HG02852 (cell line): ENCODE measurements at regions not wholly inside any gene's neighbourhood (a gene's known extent, or its start where the extent isn't known, plus 50 kb on each side); places are given as distances from the start of the nearest gene placed in this dataset.
"Not testable (repeated sequence)": the region's sequence is repeated elsewhere in the genome, so short reads cannot be mapped to it uniquely, and the experiment has no call there.

Experiments
- ATAC-seq: cut with Tn5 transposase; IDR thresholded peaks from one replicate; pipeline ENCODE4 v1.9.1; 2021; ENCODE audit warnings: mild to moderate bottlenecking, moderate library complexity; ENCODE audit not compliant: unreplicated experiment

DNA sequence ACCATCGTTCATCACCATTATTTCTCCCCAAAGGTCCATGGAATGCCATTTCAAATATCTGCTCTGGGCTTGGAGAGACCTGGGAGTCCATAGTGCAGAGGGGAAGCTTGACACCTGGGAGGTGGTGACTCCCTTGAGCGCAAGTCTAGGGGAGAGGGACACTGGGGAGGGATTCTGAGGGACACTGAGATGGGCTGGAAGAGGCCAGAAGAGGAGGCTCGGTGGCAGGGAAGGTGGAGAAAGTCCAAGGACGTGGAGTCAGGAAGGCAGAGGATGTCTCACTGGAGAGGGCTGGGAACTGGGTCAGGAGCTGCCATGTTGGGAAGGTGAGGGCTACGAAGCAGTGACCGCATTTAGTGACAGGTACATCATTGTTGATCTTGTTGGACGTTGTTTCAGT, 160.3 kb upstream of the MVB12B start:
- no peak for ATAC-seq

DNA sequence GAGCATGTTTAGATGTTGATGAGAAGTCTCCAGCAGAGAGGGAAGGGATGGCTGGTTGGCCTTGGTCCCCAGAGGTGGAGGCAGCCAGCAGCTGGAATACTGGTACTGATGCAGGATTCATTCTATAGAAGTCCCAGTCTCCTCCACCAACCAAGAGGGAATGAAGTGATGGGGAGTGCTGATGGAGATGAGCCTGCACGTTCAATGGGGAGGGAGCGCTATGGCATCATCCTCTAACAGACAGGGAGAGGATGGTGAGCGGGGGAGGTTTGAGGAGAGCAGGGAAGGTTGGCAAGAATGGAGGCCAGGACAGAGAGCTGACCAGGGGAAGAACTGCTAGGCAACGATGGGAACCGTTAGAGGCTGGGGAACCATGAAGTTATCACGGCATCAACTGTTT, 159.8 kb upstream of the MVB12B start:
- no peak for ATAC-seq

DNA sequence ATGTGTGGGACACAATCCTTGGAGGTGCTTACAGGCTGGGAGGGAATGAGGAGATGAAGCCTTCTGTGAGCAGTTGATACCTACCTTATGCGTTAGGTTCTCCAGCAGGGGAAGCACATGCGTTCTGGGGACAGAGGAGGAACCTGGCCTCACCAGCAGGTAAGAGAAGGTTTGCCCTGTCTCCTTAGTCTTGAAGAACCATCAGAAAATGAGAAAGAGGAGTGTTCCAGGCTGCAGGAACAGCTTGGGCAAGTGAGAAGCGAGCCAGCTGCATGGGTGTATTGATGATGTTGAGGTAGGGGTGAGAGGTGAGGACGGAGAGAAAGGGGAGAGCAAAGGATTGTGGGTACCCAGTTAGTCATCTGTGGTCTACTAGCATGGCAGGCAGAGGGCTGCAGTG, 156.9 kb upstream of the MVB12B start:
- no peak for ATAC-seq

DNA sequence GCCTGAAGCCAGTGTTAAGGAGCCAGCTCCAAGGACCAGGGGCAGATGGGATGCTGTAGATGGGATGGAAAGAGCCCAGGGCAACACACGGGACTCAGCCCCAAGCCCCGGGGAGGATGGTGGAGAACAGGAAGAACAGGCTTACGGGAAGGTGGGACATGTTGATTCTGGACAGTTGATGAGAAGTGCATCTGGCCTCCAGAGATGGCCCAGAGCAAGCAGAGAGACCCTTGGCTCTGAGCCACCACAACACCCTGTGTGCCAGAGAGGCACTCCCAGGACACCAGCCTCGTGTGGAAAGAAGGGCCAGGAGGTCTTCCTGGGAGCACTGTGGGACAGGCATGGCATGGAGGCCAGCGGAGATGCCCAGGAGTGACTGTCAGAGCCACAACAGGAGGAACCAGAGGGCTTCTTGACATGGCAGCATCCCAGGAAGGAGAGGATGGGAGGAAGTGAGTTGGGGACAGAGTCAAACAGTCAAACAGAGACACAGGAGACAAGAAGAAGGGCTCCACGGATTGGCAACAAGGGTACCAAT, 156.3 kb upstream of the MVB12B start:
- no peak for ATAC-seq

DNA sequence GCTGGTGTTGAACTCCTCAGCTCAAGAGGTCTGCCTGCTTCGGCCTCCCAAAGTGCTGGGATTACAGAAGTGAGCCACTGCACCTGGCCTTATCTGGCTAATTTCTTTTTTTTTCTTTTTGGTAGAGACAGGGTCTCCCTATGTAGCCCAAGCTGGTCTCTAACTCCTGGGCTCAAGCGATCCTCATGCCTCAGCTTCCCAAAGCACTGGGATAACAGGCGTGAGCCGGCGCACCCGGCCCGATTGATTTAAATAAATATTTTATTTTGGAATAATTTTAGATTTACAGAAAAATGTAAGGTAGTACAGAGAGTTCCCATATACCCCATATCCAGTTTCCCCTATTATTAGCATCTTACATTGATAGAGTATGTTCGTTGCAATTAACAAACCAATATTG, 155.0 kb upstream of the MVB12B start:
- no peak for ATAC-seq

DNA sequence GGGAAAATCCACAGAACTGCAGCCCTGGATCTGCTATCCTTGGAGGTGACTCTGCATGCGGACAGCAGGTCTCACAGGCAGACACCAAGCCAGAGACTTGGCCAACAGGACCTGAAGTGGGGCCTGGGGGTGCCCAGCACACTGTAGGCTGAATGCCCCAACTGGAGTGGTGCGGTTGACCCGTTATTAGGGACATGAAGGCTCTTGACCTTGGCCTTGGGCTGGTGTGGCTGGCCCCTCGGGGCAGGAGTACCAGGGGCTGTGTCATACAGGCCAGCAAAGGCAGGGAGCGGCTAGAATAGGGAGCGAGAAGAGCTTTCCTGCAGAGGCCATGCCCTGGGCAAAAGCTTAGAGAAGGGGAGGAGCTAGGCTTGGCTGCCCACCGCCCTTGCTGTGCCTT, 153.2 kb upstream of the MVB12B start:
- ATAC-seq, result no peak

DNA sequence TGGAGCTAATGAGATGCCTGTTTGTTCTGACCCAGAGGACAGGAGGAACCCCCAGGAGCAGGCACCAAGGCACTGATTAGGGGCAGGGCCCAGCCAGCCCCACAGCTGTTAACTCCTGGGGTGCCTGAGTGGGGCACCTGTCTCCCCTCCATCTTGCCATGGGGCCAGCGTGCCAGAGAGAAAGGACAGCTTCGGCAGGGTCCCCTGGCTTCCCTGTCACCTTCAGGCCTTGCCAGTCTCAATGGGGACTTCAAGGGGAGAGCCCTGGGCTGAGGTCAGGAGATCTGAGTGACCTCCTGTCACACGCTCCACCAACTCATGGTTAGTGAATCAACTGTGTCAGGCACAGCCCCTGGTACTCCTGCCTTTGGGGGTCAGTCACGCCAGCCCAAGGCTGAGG, 152.7 kb upstream of the MVB12B start:
- ATAC-seq, result no peak

DNA sequence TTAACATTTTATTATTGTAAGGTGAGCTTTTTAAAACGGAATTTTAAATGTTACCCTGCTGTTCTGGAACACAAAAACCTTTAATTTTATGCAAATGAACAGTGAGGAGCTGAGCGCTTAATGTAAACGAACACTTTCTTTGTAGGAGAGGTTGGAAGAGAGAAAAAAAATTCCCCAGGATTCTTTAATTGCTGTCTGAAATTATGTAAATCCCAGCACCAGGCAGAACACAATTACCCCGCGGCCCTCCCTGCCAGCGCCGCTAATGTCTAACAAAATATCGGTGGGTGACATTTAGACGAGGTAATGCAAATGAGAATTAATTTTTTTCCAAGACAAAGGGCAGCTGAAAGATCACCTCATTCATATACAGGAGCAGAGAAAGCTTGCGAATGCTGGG, 143.4 kb upstream of the MVB12B start:
- ATAC-seq, result no peak

DNA sequence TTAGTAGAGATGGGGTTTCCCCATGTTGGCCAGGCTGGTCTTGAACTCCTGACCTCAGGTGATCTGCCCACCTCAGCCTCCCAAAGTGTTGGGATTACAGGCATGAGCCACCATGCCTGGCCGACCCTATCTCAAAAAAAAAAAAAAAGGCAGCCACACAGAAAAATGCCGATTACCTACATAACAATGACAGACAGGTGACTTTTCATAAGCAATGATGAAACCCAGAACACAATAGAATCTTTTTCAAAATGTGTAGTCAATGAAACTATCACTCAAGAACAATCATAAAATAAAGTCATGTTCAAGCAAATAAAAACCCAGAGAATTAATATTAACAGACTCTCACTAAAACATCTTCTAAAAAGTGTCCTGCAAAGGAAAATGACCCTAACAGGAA, 135.6 kb upstream of the MVB12B start:
- ATAC-seq, result not testable (repeated sequence)

DNA sequence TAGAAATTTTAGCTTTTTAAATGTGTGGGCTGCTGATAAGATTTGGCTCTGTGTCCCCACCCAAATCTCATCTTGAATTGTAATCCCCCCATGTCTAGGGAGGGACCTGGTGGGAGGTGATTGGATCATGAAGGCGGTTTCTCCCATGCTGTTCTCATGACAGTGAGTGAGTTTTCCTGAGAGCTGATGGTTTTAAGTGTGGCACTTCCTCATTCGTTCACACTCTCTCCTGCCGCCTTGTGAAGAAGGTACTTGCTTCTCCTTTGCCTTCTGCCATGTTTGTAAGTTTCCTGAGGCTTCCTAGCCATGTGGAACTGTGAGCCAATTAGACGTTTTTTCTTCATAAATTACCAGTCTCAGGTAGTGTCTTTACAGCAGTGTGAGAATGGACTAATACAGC, 127.8 kb upstream of the MVB12B start:
- ATAC-seq, result no peak

DNA sequence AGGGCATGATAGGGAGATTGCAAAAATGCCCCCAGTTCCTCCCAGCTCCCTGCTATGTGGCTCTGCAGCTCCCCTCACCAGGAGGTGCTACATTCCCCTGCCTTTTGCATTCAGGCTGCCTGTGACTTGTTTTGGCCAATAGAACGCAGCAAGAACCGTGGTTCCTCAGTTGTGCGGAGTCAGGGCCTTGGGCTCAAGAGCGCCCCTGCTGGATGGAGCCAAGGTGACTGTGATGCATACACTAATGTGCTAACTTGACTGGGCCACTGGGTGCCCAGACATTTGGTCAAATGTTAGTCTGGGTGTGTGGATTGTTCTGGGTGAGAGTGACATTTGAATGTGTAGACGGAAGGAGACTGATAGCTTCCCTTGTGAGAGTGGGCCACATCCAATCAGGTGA, 123.3 kb upstream of the MVB12B start:
- no peak for ATAC-seq

DNA sequence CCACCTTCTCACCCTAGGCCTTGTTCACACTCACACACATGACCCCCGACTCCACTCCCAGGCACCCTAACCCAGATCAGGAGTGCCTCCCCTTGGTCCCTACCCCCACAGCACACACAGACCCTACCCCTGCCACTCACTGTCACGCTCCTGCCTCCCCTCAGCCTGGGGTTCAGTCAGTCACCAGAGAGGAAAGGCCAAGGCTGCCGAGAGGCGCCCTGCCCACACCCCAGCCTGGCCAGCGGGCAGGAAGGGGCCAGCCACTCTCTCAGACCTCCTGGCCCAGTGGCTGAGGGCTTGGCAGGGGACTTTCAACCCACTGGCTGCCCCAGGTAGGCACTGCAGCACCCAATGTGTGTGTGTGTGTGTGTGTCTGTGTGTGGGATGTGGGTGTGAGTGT, 122.4 kb upstream of the MVB12B start:
- no peak for ATAC-seq

DNA sequence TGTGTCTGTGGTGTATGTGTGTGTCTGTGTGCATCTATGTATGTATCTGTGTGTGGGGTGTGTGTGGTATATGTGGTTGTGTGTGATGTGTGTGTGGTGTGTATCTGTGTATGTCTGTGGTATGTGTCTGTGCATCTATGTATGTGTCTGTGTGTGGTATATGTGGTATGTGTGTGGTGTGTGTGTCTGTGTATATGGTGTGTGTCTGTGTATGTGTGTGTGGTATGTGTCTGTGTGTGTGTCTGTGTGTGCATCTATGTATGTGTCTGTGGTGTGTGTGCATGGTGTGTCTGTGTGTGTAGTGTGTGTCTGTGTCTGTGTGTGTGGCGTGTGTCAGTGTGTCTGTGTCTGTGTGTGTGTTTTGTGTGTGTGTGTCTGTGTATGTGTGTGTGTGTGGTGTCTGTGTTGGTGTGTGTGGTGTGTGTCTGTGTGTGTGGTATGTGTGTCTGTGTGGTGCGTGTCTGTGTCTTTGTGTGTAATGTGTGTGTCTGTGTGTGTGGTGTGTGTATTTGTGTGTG, 121.9 kb upstream of the MVB12B start:
- ATAC-seq, result no peak

DNA sequence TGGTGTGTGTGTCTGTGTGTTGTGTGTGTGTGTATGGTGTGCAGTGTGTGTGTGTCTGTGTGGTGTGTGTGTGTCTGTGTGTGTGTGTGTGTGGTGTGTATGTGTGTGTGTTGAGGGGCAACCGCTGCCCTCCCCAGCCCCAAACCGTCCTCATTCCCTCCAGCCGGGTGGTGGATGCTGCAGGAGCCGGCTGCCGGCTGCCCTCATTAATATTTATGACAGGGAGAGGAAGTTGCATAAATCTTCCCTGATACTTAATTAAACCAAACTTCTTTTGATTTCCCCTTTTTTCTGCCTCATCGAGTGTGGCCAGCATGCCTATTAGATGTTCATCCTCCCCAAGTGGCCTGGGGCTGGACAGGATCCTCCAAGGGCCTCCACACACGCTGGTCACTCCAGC, 121.4 kb upstream of the MVB12B start:
- ATAC-seq, result no peak

DNA sequence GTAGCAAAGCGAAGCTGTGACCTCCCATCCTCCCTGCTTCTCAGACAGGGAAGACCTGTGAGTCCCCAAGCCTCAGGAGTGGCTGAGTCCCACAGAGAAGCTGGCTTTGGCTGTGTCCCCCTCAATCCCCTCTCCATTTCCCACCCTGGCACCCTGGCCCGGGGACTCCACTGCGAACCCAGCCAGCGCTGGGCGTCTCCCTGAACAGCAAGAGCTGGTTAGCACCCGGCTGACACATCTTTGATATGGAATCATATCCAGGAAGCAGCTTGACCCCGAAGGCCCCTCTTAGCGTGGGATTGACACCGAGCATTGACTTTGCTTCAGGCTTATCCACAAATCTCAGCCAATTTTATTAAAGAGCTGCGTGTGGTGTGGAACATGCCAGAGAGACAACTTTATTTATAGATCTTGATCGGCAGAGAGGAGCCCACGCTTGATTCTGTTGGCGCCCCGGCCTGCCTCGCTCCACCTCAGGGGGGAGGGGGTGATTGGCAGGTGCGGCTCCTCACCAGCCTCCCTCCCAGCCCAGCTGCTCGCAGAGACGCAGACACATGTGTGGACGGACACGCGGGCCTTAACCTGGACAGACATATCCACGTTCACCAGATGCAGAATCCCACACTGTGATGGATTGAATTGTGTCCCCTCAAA, 120.7 kb upstream of the MVB12B start:
- ATAC-seq, result no peak

DNA sequence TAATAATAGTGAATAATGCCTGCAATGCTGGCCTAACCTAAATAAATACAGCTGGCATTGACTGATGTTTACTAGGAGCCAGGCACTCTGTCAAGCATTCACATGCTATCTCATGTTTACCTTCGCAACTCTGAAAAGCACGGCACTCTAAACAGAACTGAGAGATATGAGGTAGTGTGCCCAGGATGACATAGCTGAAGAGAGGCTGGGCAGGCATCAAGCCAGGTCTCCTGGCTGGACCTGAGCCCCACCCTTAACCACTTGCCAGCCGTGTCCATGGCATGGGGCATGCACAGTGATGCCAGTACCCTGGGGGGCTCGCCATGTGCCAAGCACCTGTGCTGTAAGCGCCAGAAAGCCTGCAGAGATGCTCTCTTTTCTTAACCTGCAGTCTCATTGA, 119.4 kb upstream of the MVB12B start:
- ATAC-seq, result no peak

DNA sequence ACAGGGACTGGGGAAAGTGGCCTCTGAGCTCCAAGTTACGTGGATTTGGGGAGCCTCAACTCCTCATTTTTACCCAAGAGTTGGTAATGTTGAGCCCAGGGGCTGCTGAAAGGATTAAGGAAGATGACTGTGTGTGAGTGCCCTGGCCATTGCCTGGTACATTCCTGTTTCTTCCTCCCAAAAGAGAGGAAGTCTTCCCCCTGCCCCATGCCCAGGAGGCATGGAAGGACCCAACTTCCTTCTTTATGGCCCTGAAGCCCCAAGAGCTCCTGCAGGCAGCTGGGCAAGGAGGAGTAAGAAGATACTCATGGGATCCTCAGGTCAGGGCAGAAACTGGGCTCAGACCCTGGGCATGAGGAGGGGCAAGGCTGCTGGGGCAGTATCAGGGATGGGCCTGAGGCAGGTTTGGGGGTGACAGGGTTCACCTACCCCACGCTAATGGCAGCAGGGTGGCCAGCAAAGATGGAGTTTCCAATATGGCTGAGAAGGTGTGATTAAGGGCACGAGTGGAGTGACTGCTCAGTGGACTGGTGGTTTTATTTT, 118.3 kb upstream of the MVB12B start:
- ATAC-seq, result no peak

DNA sequence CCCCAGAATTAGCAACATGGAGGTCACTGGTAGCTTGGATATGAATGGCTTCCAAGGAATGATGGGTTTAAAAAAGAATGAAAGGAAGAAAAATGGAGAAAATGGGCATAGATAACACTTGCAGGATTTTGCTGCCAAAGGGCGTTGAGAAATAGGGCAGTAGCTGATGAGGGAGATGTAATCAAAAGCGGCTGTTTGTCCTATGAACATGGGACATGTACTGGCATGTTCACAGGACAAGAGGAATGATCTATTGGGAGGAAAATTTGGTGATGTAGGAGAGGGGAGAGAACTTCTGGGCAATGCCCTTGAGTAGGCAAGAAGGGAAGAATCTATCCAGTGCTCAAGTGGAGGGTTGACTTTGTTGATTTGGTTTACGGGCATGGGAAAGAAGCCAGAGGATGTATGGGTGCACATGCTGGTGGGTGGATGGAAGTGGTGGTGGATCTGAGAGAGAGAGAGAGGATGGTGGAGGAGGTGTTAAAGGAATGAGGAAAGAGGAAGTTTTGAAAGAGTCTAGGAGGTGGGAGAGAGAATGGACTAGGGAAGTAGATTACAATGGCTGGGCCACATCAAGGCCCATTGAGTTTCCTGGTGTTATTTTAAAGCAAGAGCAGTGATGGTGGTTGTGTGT, 115.1 kb upstream of the MVB12B start:
- ATAC-seq, result no peak

DNA sequence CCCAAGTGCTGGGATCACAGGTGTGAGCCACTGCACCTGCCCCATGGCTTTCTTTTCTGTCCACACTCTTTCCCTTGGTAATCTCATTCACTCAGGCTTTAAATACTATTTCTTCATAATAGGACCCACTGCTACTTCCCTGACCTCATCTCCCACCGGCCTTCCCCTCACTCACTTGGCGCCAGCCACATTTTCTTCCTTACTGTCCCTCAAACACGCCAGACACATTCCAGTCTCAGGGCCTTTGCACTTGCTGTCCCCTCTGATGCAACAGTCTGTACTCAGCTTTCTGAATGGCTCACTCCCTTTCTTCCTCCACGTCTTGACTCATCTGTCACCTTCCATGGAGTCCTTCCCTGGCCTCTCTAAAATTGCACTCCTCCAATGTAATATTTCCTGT, 111.1 kb upstream of the MVB12B start:
- no peak for ATAC-seq

DNA sequence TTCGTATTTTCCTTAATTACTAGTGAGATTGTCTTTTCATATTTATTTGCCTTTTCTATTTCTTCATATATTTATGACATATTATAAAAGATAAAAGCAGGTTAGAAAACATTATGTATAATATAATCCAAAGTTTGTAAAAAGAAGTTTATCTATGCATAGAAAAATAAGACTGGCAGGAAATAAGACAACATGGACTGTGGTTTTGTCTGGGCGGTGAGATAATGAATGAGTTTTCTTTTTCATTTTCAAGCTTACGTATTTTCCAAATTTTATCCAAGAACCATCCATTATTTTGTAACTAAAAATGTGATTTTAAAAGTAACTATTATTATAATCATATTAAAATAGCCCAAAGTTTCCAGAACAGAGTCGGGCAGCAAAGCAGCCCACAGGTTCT, 109.8 kb upstream of the MVB12B start:
- ATAC-seq, result no peak

DNA sequence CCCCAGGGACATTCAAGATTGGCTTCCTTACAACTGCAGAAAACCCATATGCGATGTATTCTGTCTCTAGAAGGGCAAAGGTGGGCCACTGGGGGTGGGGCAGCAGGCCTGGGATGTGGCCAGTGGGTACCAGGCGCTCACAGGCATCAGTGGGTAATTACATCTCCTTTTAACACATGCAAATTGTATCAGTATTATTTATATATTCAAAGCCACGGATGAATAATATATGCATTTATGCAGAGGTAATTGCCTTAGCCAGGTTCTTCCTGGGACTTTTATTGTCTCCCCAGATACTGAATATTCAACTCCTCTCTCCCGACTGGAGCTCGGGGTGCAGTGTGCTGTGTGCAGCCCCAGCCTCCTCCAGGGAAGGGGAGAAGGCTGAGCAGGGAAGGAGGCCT, 109.4 kb upstream of the MVB12B start:
- ATAC-seq, result no peak

DNA sequence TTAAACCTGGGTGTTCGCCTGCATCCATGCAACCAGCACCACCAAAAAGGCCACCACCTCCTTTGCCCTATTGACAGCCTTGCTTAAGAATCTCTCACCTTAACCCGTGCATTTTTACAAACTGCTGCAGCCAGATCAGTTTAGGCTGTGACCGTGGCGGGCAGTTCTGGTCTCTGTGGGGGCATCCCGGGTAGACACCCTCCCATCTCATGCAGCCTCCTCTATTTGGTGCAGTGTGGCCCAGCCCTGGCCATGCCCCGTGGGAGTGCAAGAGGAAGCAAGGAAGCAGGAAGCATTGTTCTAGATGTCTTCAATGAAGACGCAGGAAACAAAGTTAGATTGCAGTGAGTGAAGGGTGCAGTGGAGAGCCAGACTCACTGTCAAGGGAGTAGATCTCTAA, 108.8 kb upstream of the MVB12B start:
- no peak for ATAC-seq
